Body of pancreas (tissue), 4 donors: ENCODE measurements at regions not wholly inside any gene's neighbourhood (a gene's known extent, or its start where the extent isn't known, plus 50 kb on each side); places are given as distances from the start of the nearest gene placed in this dataset.

Experiments used
- POLR2A ChIP-seq, 3 donors: fragments of 450-650 bp; IDR thresholded peaks; one replicate each; pipeline ENCODE4 v1.6.1; 2016; ENCODE audit warnings: antibody characterized with exemption in 3 of 3, mild to moderate bottlenecking in 2 of 3
- TF ChIP-seq, protein P1 (sequence below), 7 experiments: fragments of 450-650 bp in 4 of 7; fragments of 200-600 bp in 3 of 7; sonication (generic) in 3 of 7; IDR thresholded peaks; one replicate each; pipeline ENCODE4 v1.5.1; 2016 to 2019; ENCODE audit warnings: antibody characterized with exemption in 7 of 7

DNA sequence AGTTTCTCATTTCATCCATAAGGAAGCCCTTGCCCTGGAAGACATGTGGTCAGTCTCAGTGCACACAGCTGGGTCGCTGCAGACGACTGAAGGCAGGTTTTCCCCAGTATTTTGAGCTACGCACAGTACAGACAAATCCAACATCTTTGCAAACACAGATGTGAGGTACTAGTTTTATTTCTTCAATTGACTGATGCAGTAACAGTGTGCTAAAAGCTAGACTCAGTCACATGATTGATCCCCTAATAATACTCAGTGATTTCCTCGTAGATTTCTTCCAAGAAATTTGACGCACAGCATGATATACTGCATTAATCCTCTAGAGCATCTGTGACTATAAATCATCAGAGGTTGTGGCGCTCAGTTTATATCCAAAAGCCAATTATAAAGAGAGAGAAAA, 346.1 kb downstream of the DIRAS2 start:
- TF ChIP-seq, protein P1, sequence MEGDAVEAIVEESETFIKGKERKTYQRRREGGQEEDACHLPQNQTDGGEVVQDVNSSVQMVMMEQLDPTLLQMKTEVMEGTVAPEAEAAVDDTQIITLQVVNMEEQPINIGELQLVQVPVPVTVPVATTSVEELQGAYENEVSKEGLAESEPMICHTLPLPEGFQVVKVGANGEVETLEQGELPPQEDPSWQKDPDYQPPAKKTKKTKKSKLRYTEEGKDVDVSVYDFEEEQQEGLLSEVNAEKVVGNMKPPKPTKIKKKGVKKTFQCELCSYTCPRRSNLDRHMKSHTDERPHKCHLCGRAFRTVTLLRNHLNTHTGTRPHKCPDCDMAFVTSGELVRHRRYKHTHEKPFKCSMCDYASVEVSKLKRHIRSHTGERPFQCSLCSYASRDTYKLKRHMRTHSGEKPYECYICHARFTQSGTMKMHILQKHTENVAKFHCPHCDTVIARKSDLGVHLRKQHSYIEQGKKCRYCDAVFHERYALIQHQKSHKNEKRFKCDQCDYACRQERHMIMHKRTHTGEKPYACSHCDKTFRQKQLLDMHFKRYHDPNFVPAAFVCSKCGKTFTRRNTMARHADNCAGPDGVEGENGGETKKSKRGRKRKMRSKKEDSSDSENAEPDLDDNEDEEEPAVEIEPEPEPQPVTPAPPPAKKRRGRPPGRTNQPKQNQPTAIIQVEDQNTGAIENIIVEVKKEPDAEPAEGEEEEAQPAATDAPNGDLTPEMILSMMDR (IDR thresholded peaks at IDR 0.05) = no peak
- TF ChIP-seq POLR2A (IDR thresholded peaks at IDR 0.05) = no peak
